ENCODE measurements at regions not wholly inside any gene's neighbourhood (a gene's known extent, or its start where the extent isn't known, plus 50 kb on each side); places are given as distances from the start of the nearest gene placed in this dataset.

DNA sequence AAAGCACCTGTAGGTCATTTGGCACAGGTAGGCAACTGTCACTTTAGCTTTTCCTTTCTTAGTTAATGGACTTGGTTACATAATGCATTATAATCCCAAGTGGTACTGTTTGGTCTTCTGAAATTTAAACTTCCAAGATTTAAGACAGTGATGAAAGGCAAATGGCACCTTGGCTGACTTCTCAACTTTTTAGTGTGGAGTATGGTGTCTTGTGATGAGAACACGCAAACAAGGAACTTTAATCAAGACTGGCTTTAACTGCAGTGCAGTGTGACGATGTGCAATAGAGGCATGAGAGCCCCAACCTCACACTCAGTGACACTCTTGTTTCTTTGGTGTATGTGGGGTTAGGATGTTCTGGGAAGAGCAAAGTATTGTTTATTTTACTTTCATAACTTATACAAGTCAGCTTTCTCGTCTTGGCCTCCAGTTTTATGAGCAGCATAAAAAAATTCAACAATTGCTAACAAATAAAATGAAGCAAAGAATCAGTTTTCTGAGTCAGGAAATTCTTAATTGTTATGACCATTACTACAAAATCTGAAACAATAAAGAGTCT lies 171.9 kb downstream of the MAD2L1 start:
- no peaks in the 10 kb centered on the region for H3K9me3 Mint-ChIP-seq
- no peak overlapping the region for H3K27ac Mint-ChIP-seq (ENCODE audit: unreplicated experiment)
- H3K36me3 Mint-ChIP-seq (ENCODE audit: low read depth) = no peaks in the 10 kb centered on the region
- TF ChIP-seq, protein P1, sequence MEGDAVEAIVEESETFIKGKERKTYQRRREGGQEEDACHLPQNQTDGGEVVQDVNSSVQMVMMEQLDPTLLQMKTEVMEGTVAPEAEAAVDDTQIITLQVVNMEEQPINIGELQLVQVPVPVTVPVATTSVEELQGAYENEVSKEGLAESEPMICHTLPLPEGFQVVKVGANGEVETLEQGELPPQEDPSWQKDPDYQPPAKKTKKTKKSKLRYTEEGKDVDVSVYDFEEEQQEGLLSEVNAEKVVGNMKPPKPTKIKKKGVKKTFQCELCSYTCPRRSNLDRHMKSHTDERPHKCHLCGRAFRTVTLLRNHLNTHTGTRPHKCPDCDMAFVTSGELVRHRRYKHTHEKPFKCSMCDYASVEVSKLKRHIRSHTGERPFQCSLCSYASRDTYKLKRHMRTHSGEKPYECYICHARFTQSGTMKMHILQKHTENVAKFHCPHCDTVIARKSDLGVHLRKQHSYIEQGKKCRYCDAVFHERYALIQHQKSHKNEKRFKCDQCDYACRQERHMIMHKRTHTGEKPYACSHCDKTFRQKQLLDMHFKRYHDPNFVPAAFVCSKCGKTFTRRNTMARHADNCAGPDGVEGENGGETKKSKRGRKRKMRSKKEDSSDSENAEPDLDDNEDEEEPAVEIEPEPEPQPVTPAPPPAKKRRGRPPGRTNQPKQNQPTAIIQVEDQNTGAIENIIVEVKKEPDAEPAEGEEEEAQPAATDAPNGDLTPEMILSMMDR (conservative IDR thresholded peaks at IDR 0.05) = no peak
- DNase-seq (ENCODE audit: low read depth, low spot score) = no peak
- H3K4me3 Mint-ChIP-seq = no peak overlapping the region
- H3K4me1 Mint-ChIP-seq = no peaks in the 10 kb centered on the region
- no peaks in the 10 kb centered on the region for H3K27me3 Mint-ChIP-seq (ENCODE audit: low read depth)

GRCh38 chr4:119873794-119874325 lies 192.8 kb downstream of the MAD2L1 start:
- H3K27me3 Mint-ChIP-seq (ENCODE audit: low read depth) = no peaks in the 10 kb centered on the region
- DNase-seq (ENCODE audit: low read depth, low spot score) = no peak
- no peak overlapping the region for H3K4me3 Mint-ChIP-seq
- H3K4me1 Mint-ChIP-seq = no peaks in the 10 kb centered on the region
- H3K27ac Mint-ChIP-seq (ENCODE audit: unreplicated experiment) = no peak overlapping the region
- H3K36me3 Mint-ChIP-seq (ENCODE audit: low read depth) = no peaks in the 10 kb centered on the region
- TF ChIP-seq, protein P1 (conservative IDR thresholded peaks at IDR 0.05) = no peak
- no peaks in the 10 kb centered on the region for H3K9me3 Mint-ChIP-seq

DNA sequence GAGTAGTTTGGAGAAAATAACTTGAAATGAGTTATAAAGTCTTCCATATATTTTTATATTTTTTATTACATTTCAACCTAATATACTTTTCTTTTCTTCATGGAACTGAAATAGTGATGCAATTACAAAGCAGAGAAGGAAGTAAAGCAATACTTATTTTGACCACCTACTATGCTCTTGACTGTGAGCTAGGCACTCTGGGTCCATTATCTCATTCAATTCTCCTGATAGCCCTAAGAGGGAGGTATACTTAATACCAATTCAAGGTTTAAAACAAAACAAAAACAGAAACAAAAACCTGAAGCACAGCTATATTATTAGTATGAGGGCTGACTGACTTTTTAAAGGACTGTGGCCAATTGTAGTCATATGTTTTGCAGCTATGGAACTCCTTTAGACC lies 193.5 kb downstream of the MAD2L1 start:
- no peak for DNase-seq (ENCODE audit: low read depth, low spot score)
- TF ChIP-seq, protein P1 (conservative IDR thresholded peaks at IDR 0.05) = no peak
- H3K36me3 Mint-ChIP-seq (ENCODE audit: low read depth) = no peaks in the 10 kb centered on the region
- no peak overlapping the region for H3K4me3 Mint-ChIP-seq
- no peaks in the 10 kb centered on the region for H3K27me3 Mint-ChIP-seq (ENCODE audit: low read depth)
- H3K27ac Mint-ChIP-seq (ENCODE audit: unreplicated experiment) = no peak overlapping the region
- H3K4me1 Mint-ChIP-seq = no peaks in the 10 kb centered on the region
- H3K9me3 Mint-ChIP-seq = no peaks in the 10 kb centered on the region

DNA sequence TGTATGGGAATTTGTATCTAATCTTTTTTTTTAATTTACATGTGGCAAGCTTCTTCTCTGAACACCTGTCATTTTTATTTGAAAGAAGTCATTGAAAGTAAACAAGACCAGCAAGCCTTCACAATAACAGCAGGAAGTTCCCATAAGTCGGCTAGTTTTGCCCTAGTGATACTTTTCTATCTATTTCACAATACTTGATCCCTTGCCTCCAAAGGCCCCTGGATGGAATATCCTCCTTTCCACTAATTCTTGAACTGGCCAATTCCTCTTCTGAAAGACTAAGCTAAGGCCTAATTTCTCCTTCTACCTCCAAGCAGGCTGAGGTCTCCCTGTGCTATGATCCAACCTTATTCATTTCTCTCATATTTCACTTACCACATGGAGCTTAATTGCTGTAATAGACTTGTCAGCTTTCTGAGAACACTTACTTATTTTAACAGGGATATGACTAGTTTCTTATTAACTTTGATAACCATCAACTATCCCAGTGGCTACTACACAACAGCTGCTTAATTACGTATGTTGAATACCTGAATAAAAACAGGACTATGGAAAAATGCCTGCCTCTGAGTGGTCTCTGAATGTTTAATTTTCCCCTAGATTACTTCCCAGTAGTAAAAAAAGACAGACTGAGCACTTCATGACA lies 194.2 kb downstream of the MAD2L1 start:
- Mint-ChIP-seq H3K27ac (ENCODE audit: unreplicated experiment) (no peak overlapping the region), H3K9me3 (no peaks in the 10 kb centered on the region), H3K36me3 (ENCODE audit: low read depth) (no peaks in the 10 kb centered on the region), H3K4me1 (no peaks in the 10 kb centered on the region), H3K4me3 (no peak overlapping the region), H3K27me3 (ENCODE audit: low read depth) (no peaks in the 10 kb centered on the region)
- TF ChIP-seq, protein P1 (conservative IDR thresholded peaks at IDR 0.05) = no peak
- no peak for DNase-seq (ENCODE audit: low read depth, low spot score)

GRCh38 chr4:119870856-119871255 lies 195.8 kb downstream of the MAD2L1 start:
- no peak overlapping the region for H3K27ac Mint-ChIP-seq (ENCODE audit: unreplicated experiment)
- H3K9me3 Mint-ChIP-seq = no peaks in the 10 kb centered on the region

More at GRCh38 chr4:119870856-119871255, 195.8 kb downstream of the MAD2L1 start:
- TF ChIP-seq, protein P1 (conservative IDR thresholded peaks at IDR 0.05) = no peak
- no peaks in the 10 kb centered on the region for H3K36me3 Mint-ChIP-seq (ENCODE audit: low read depth)
- no peaks in the 10 kb centered on the region for H3K27me3 Mint-ChIP-seq (ENCODE audit: low read depth)
- no peak overlapping the region for H3K4me3 Mint-ChIP-seq
- DNase-seq (ENCODE audit: low read depth, low spot score) = no peak
- no peaks in the 10 kb centered on the region for H3K4me1 Mint-ChIP-seq

All from neural crest cell (in vitro differentiated cells).